ENCODE measurements at regions not wholly inside any gene's neighbourhood (a gene's known extent, or its start where the extent isn't known, plus 50 kb on each side); places are given as distances from the start of the nearest gene placed in this dataset.

DNA sequence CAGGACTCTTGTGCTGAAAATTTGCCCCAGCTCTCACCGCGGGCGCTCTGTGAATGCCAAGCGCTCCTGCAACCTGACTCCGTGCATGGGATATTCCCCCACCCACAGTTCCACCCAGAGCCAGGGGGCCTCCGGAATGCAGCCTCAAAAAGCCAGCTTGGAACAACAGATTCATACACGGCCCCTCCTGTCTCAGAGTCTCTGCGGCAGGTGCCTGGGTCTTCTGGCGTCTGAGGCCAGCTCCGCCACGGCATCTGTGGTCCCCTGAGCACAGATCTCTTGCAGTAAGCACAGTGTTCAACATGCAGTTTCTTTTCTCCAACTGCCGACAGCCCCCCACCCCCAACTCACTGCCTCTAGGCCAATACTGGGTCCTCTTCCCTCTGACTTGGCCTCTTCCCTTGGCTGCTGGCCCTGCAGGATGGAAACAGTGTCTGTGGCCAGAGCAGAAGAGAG lies 355.7 kb upstream of the IRX2 start:
- Histone ChIP-seq H3K27ac (no peak overlapping the region), H3K27me3 (no peaks in the 10 kb centered on the region), H3K9me3 (peaks cover 0 to 4% (median 0%) of the 10 kb centered on the region in 4 donors), H3K4me3 (no peak overlapping the region), H3K36me3 (no peaks in the 10 kb centered on the region), H3K4me1 (no peaks in the 10 kb centered on the region)
- no peak for DNase-seq
- TF ChIP-seq POLR2A (IDR thresholded peaks at IDR 0.05) (no peak), EP300 (IDR thresholded peaks at IDR 0.05) (no peak), POLR2AphosphoS5 (IDR thresholded peaks at IDR 0.05) (no peak)
- TF ChIP-seq, protein P1, sequence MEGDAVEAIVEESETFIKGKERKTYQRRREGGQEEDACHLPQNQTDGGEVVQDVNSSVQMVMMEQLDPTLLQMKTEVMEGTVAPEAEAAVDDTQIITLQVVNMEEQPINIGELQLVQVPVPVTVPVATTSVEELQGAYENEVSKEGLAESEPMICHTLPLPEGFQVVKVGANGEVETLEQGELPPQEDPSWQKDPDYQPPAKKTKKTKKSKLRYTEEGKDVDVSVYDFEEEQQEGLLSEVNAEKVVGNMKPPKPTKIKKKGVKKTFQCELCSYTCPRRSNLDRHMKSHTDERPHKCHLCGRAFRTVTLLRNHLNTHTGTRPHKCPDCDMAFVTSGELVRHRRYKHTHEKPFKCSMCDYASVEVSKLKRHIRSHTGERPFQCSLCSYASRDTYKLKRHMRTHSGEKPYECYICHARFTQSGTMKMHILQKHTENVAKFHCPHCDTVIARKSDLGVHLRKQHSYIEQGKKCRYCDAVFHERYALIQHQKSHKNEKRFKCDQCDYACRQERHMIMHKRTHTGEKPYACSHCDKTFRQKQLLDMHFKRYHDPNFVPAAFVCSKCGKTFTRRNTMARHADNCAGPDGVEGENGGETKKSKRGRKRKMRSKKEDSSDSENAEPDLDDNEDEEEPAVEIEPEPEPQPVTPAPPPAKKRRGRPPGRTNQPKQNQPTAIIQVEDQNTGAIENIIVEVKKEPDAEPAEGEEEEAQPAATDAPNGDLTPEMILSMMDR (IDR thresholded peaks at IDR 0.05): no peak
- ATAC-seq (ENCODE audit: low FRiP score in 2 of 2): no peak
- WGBS, 2 donors: 34 to 44% methylated on average over 9 to 12 of the region's 12 CpGs

DNA sequence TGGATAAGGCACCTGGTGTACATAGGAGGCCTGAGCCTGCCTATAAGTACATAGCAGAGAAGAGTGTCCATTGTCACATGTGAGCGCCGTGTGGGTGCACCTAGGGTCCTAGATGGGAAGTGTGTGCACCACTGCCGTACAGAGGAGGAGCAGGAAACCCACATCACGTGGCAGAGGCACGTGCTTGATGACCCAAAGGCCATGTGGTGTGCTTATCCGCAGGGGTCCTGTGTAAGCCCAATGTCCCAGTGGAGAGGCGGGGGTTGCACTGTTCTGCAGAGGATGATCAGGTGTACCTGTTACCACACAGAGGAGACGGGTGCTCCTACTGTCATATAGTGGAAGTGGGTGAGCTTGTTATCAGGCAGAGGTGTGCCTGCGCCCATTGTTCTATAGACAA lies 354.1 kb upstream of the IRX2 start:
- DNase-seq (no peak), ATAC-seq (ENCODE audit: low FRiP score in 2 of 2) (peak in 1 of 2 donors; percentile 5)
- 67% methylated on average over 6 to 9 of the region's 9 CpGs for WGBS, 2 donors
- Histone ChIP-seq H3K9me3 (no peaks in the 10 kb centered on the region), H3K27ac (no peak overlapping the region), H3K36me3 (no peaks in the 10 kb centered on the region), H3K4me1 (no peaks in the 10 kb centered on the region), H3K4me3 (no peak overlapping the region), H3K27me3 (no peaks in the 10 kb centered on the region)
- no peak for TF ChIP-seq POLR2AphosphoS5 (IDR thresholded peaks at IDR 0.05)
- TF ChIP-seq POLR2A (IDR thresholded peaks at IDR 0.05): no peak
- no peak for TF ChIP-seq EP300 (IDR thresholded peaks at IDR 0.05)
- TF ChIP-seq, protein P1 (IDR thresholded peaks at IDR 0.05): no peak

DNA sequence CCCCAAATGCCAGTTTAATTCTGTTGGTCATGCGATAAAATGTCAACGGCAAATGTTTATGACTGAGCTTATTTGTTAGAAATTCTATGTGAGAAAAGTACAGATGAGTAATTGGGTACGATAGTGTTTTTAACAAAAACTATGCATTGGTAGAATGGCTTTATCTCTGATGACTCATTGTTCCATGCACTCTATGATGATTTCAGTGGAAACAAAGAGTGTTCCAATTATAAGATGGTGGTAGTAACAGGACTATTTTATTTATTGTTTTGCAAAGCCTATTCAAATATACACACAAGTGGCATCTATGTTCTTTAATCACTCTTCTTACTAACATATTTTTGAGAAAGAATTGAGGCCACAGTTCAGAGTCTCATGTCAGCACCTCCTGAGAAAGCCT lies 353.7 kb upstream of the IRX2 start:
- DNase-seq: no peak
- Histone ChIP-seq H3K27me3 (no peaks in the 10 kb centered on the region), H3K4me3 (no peak overlapping the region), H3K9me3 (no peaks in the 10 kb centered on the region), H3K4me1 (no peaks in the 10 kb centered on the region), H3K36me3 (no peaks in the 10 kb centered on the region), H3K27ac (no peak overlapping the region)
- no peak for ATAC-seq (ENCODE audit: low FRiP score in 2 of 2)
- TF ChIP-seq POLR2A (IDR thresholded peaks at IDR 0.05) (no peak), EP300 (IDR thresholded peaks at IDR 0.05) (no peak), POLR2AphosphoS5 (IDR thresholded peaks at IDR 0.05) (no peak)
- TF ChIP-seq, protein P1 (IDR thresholded peaks at IDR 0.05): no peak
- WGBS, 2 donors: 77 to 93% methylated on average over 3 of the region's 3 CpGs

DNA sequence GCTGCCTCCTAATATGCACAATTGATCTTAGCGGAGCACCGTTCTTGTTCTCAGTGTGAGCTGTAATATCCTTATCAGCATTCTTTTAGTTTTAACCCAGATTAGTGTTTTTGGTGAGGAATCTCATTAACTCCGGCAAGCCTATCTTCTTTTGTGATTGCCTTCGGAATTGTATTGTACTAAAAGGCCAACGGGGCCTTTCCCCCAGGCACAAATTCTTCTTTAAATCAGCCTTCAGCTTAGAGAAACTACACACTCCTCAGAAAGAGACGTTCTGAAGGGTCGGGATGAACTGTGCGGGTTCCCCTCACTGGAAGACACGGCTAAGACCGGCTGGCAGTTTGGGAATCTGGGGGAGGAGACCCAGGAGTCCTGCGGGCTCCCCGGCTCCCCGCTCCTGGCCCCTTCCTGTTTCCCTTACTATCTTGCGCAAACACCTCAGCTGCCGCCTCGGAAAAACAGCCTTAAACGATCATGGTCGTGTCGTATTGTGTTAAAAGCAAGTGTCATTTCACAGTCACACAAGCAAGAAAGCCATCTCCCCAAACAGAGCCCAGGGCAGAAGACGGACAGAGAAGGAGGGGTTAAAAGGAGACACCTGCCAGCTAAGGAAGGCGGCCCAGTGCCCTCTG lies 353.1 kb upstream of the IRX2 start:
- no peak overlapping the region for H3K27ac ChIP-seq
- DNase-seq (no peak), ATAC-seq (ENCODE audit: low FRiP score in 2 of 2) (no peak)
- H3K4me1 ChIP-seq: no peaks in the 10 kb centered on the region
- WGBS, 2 donors: 10 to 22% methylated on average over 20 to 21 of the region's 21 CpGs
- H3K4me3 ChIP-seq: no peak overlapping the region
- H3K36me3 ChIP-seq: no peaks in the 10 kb centered on the region
- TF ChIP-seq, protein P1 (IDR thresholded peaks at IDR 0.05): no peak
- TF ChIP-seq POLR2A (IDR thresholded peaks at IDR 0.05) (no peak), EP300 (IDR thresholded peaks at IDR 0.05) (no peak), POLR2AphosphoS5 (IDR thresholded peaks at IDR 0.05) (no peak)
- H3K27me3 ChIP-seq: no peaks in the 10 kb centered on the region
- no peaks in the 10 kb centered on the region for H3K9me3 ChIP-seq

DNA sequence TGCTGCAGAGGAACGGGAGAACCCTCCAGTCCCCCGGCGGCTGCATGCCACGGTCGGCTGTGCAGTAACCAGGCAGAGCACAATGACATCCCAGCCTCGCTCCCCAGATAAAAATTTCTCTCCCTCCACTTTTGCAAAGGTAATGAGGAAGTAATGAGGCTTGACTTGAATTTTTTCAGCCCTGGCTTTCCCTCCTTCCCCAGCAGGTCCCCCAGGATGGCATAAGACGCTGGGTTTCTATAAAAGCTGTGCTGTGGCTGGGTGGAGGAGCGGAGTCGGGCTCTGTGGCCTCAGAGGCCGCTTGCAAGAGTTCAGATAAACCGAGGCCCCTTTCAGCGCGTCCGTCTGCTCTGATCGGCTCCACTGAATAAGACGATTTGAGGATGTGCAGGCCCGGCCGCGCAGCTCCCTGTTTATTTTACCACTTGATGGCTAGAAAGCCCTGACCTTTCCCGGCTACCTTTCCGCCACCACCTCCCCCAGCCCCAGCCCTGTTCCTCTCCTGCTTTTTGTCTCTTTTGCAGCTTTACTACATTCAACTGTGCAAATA lies 351.9 kb upstream of the IRX2 start:
- Histone ChIP-seq H3K27me3 (no peaks in the 10 kb centered on the region), H3K36me3 (no peaks in the 10 kb centered on the region), H3K4me1 (no peaks in the 10 kb centered on the region), H3K27ac (no peak overlapping the region), H3K4me3 (no peak overlapping the region), H3K9me3 (no peaks in the 10 kb centered on the region)
- WGBS, 2 donors: 35 to 42% methylated on average over 21 of the region's 21 CpGs
- TF ChIP-seq, protein P1 (IDR thresholded peaks at IDR 0.05): no peak
- no peak for TF ChIP-seq POLR2A (IDR thresholded peaks at IDR 0.05)
- no peak for TF ChIP-seq EP300 (IDR thresholded peaks at IDR 0.05)
- TF ChIP-seq POLR2AphosphoS5 (IDR thresholded peaks at IDR 0.05): no peak
- no peak for ATAC-seq (ENCODE audit: low FRiP score in 2 of 2)
- no peak for DNase-seq
